ENCODE measurements at regions not wholly inside any gene's neighbourhood (a gene's known extent, or its start where the extent isn't known, plus 50 kb on each side); places are given as distances from the start of the nearest gene placed in this dataset.

DNA sequence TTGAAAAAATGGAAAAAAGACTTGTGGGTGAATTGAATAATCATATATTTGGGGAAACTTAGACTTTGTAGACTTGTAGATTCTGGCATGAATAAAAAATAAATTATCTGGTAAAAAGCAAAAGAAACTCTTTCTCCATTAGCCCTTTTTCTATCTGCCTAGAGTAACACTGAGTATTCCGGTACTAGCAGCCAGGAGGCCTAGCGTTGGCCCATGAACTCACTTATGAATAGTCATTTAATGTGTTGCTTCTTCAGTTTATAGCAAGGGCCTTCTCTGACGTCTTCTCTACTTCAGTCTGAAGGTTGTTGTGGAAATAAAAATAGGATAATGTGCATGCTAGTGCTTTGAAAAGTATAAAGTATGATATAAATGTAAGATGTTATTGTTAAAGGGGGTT is 851.2 kb upstream of the NR2F2 start:
- H3K36me3 ChIP-seq (replicated peaks; ENCODE audit: low read depth, low read length): no peaks in the 10 kb centered on the region
- no peaks in the 10 kb centered on the region for H3K9me3 ChIP-seq (ENCODE audit: insufficient read depth, low read length)
- TF ChIP-seq, protein P1, sequence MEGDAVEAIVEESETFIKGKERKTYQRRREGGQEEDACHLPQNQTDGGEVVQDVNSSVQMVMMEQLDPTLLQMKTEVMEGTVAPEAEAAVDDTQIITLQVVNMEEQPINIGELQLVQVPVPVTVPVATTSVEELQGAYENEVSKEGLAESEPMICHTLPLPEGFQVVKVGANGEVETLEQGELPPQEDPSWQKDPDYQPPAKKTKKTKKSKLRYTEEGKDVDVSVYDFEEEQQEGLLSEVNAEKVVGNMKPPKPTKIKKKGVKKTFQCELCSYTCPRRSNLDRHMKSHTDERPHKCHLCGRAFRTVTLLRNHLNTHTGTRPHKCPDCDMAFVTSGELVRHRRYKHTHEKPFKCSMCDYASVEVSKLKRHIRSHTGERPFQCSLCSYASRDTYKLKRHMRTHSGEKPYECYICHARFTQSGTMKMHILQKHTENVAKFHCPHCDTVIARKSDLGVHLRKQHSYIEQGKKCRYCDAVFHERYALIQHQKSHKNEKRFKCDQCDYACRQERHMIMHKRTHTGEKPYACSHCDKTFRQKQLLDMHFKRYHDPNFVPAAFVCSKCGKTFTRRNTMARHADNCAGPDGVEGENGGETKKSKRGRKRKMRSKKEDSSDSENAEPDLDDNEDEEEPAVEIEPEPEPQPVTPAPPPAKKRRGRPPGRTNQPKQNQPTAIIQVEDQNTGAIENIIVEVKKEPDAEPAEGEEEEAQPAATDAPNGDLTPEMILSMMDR (IDR thresholded peaks at IDR 0.05; ENCODE audit: low read depth, low read length): no peak
- no peak for TF ChIP-seq EZH2phosphoT487 (IDR thresholded peaks at IDR 0.05; ENCODE audit: low read depth)
- H3K4me2 ChIP-seq (ENCODE audit: low read length): no peak overlapping the region
- no peak overlapping the region for H3K27ac ChIP-seq (ENCODE audit: low read length)
- H3K4me3 ChIP-seq (ENCODE audit: low read length): no peak overlapping the region
- no peaks in the 10 kb centered on the region for H4K20me1 ChIP-seq (ENCODE audit: insufficient read depth, low read length)
- H2AFZ ChIP-seq (ENCODE audit: low read depth, low read length): no peak overlapping the region
- no peaks in the 10 kb centered on the region for H3K27me3 ChIP-seq (ENCODE audit: low read depth, low read length)
- H3K79me2 ChIP-seq (ENCODE audit: low read length): no peaks in the 10 kb centered on the region
- H3K4me1 ChIP-seq (ENCODE audit: low read length): no peaks in the 10 kb centered on the region
- no peak overlapping the region for H3K9ac ChIP-seq (ENCODE audit: low read length)

DNA sequence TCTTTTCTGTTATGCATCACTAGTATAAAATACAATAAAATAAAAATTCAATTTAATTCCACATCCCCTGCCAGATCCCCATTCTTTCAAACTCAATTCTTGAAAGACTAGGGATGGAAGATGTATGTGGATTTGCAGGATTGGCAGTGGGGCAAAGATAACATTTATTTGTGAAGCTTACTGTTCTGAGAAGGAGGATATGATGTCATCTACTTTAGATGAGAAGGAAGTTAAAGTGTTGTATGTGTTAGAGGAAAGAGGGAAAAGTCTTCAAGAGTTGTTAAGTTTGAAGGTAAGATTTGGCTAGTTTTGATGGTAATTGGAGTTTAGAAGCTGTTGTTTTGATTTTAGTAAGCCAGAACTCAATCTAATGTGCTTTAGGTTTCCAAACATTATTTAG is 845.1 kb upstream of the NR2F2 start:
- no peaks in the 10 kb centered on the region for H3K27me3 ChIP-seq (ENCODE audit: low read depth, low read length)
- no peak for TF ChIP-seq EZH2phosphoT487 (IDR thresholded peaks at IDR 0.05; ENCODE audit: low read depth)
- TF ChIP-seq, protein P1 (IDR thresholded peaks at IDR 0.05; ENCODE audit: low read depth, low read length): no peak
- no peaks in the 10 kb centered on the region for H3K36me3 ChIP-seq (replicated peaks; ENCODE audit: low read depth, low read length)
- H3K4me2 ChIP-seq (ENCODE audit: low read length): no peak overlapping the region
- no peak overlapping the region for H2AFZ ChIP-seq (ENCODE audit: low read depth, low read length)
- H4K20me1 ChIP-seq (ENCODE audit: insufficient read depth, low read length): no peaks in the 10 kb centered on the region
- H3K9ac ChIP-seq (ENCODE audit: low read length): no peak overlapping the region
- no peak overlapping the region for H3K27ac ChIP-seq (ENCODE audit: low read length)
- H3K79me2 ChIP-seq (ENCODE audit: low read length): no peaks in the 10 kb centered on the region
- H3K4me3 ChIP-seq (ENCODE audit: low read length): no peak overlapping the region
- H3K9me3 ChIP-seq (ENCODE audit: insufficient read depth, low read length): no peaks in the 10 kb centered on the region
- no peaks in the 10 kb centered on the region for H3K4me1 ChIP-seq (ENCODE audit: low read length)

DNA sequence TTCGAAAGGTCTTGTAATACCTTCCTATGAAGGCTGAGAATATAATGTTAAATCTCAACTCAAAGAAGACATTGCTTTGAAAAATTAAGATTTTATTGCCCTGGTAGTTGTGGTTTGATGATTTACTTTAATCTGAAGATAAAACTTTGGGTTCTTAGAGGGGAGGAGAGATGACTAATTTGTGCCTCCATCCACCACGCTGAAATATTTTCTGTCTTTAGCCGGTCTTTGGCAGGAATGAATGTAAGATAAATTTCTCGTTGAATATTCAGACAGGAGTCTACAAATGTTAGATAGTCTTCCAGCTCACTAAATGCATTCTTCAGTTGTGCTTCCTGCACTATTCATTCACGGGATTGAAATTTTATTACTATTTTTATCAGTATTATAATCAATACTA is 844.3 kb upstream of the NR2F2 start:
- Histone ChIP-seq H3K27me3 (ENCODE audit: low read depth, low read length) (no peaks in the 10 kb centered on the region), H3K79me2 (ENCODE audit: low read length) (no peaks in the 10 kb centered on the region), H3K4me2 (ENCODE audit: low read length) (no peak overlapping the region), H3K9me3 (ENCODE audit: insufficient read depth, low read length) (no peaks in the 10 kb centered on the region), H2AFZ (ENCODE audit: low read depth, low read length) (no peak overlapping the region), H3K9ac (ENCODE audit: low read length) (no peak overlapping the region), H3K4me1 (ENCODE audit: low read length) (no peaks in the 10 kb centered on the region), H3K27ac (ENCODE audit: low read length) (no peak overlapping the region), H3K4me3 (ENCODE audit: low read length) (no peak overlapping the region), H3K36me3 (replicated peaks; ENCODE audit: low read depth, low read length) (no peaks in the 10 kb centered on the region), H4K20me1 (ENCODE audit: insufficient read depth, low read length) (no peaks in the 10 kb centered on the region)
- no peak for TF ChIP-seq EZH2phosphoT487 (IDR thresholded peaks at IDR 0.05; ENCODE audit: low read depth)
- TF ChIP-seq, protein P1 (IDR thresholded peaks at IDR 0.05; ENCODE audit: low read depth, low read length): no peak

DNA sequence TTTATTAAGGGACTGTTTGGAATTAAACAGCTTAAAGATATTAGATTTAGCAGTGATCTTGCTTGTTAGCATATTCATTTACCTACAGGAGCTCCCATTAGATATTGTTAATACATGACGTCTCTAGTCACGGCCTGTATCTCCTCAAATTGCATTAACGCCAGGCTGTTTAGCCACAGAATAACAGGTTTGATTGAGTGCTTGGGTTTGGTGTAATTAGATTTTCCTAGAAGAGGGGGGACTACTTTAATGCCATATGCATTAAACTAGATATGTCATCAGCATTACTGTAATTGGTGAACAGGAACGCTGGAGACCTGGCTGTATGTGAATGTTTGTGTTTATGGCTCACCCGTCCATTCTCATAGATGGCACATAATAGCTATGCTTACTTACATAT is 841.4 kb upstream of the NR2F2 start:
- no peak overlapping the region for H3K4me2 ChIP-seq (ENCODE audit: low read length)
- H4K20me1 ChIP-seq (ENCODE audit: insufficient read depth, low read length): no peaks in the 10 kb centered on the region
- TF ChIP-seq, protein P1 (IDR thresholded peaks at IDR 0.05; ENCODE audit: low read depth, low read length): no peak
- TF ChIP-seq EZH2phosphoT487 (IDR thresholded peaks at IDR 0.05; ENCODE audit: low read depth): no peak
- no peaks in the 10 kb centered on the region for H3K27me3 ChIP-seq (ENCODE audit: low read depth, low read length)
- H3K4me3 ChIP-seq (ENCODE audit: low read length): no peak overlapping the region
- no peaks in the 10 kb centered on the region for H3K79me2 ChIP-seq (ENCODE audit: low read length)
- no peaks in the 10 kb centered on the region for H3K9me3 ChIP-seq (ENCODE audit: insufficient read depth, low read length)
- no peaks in the 10 kb centered on the region for H3K4me1 ChIP-seq (ENCODE audit: low read length)
- no peak overlapping the region for H2AFZ ChIP-seq (ENCODE audit: low read depth, low read length)
- no peaks in the 10 kb centered on the region for H3K36me3 ChIP-seq (replicated peaks; ENCODE audit: low read depth, low read length)
- H3K27ac ChIP-seq (ENCODE audit: low read length): no peak overlapping the region
- H3K9ac ChIP-seq (ENCODE audit: low read length): no peak overlapping the region

Data from OCI-LY3 (cell line).